ENCODE measurements at regions not wholly inside any gene's neighbourhood (a gene's known extent, or its start where the extent isn't known, plus 50 kb on each side); places are given as distances from the start of the nearest gene placed in this dataset.

DNA sequence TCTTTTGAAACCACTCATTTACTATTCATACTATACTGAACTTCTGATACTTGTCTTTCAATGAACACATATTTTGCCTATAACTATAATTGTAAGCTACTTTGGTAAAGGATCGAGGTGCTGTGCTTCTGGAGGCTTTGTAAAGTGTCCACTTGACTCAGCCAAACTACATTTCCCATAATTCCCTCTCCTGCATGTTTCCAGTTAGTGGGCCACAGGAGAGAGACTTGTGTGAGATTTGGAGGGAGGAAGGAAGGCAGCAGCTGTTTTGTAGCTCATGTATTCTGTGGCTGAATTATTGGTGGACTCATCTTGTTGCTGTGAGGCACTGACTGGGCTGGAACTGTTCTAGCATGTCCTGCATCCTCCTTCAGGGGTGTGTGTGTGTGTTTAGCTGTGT is 328.8 kb downstream of the ARL6IP6 start:
- TF ChIP-seq, protein P1, sequence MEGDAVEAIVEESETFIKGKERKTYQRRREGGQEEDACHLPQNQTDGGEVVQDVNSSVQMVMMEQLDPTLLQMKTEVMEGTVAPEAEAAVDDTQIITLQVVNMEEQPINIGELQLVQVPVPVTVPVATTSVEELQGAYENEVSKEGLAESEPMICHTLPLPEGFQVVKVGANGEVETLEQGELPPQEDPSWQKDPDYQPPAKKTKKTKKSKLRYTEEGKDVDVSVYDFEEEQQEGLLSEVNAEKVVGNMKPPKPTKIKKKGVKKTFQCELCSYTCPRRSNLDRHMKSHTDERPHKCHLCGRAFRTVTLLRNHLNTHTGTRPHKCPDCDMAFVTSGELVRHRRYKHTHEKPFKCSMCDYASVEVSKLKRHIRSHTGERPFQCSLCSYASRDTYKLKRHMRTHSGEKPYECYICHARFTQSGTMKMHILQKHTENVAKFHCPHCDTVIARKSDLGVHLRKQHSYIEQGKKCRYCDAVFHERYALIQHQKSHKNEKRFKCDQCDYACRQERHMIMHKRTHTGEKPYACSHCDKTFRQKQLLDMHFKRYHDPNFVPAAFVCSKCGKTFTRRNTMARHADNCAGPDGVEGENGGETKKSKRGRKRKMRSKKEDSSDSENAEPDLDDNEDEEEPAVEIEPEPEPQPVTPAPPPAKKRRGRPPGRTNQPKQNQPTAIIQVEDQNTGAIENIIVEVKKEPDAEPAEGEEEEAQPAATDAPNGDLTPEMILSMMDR (IDR thresholded peaks at IDR 0.05 in 8 of 11, conservative IDR thresholded peaks at IDR 0.05 in 3 of 11): no peak
- no peak for TF ChIP-seq POLR2A (IDR thresholded peaks at IDR 0.05)

Measured in spleen (tissue), 7 donors.